Nephron progenitor cell (in vitro differentiated cells): ENCODE measurements at regions not wholly inside any gene's neighbourhood (a gene's known extent, or its start where the extent isn't known, plus 50 kb on each side); places are given as distances from the start of the nearest gene placed in this dataset.
A peak's percentile ranks its signal among the peaks of the same experiment; 100 is the strongest.

Source experiments
- DNase-seq: peaks from one replicate; pipeline ENCODE4 v3.0.0; 2021
- H3K27ac Mint-ChIP-seq: 2 replicates; pipeline ENCODE4 v1.8.0; 2021; ENCODE audit warnings: mild to moderate bottlenecking, moderate library complexity, mixed read lengths
- H3K27me3 Mint-ChIP-seq: 2 replicates; pipeline ENCODE4 v1.8.0; 2021; ENCODE audit warnings: mild to moderate bottlenecking, low read depth, mixed read lengths; ENCODE audit not compliant: poor library complexity
- H3K36me3 Mint-ChIP-seq: 2 replicates; pipeline ENCODE4 v1.8.0; 2021; ENCODE audit warnings: low read depth, mixed read lengths
- H3K4me1 Mint-ChIP-seq: 2 replicates; pipeline ENCODE4 v1.8.0; 2021; ENCODE audit warnings: mixed read lengths
- H3K4me3 Mint-ChIP-seq: 2 replicates; pipeline ENCODE4 v1.8.0; 2021; ENCODE audit warnings: mild to moderate bottlenecking, moderate library complexity, mixed read lengths
- H3K9me3 Mint-ChIP-seq: 2 replicates; pipeline ENCODE4 v1.8.0; 2021; ENCODE audit warnings: mild to moderate bottlenecking, moderate library complexity, mixed read lengths
- TF ChIP-seq, protein P1 (sequence below): fragments of 200-600 bp; sonication (generic); IDR thresholded peaks from 2 replicates; pipeline ENCODE4 v1.5.0; 2021; ENCODE audit warnings: antibody characterized with exemption

- no peak for DNase-seq
- Mint-ChIP-seq H3K9me3 (peaks cover 25% of the 10 kb centered on the region), H3K4me1 (peaks cover 4% of the 10 kb centered on the region), H3K36me3 (peaks cover 8% of the 10 kb centered on the region), H3K27me3 (no peaks in the 10 kb centered on the region), H3K4me3 (no peak overlapping the region), H3K27ac (no peak overlapping the region)
- TF ChIP-seq, protein P1, sequence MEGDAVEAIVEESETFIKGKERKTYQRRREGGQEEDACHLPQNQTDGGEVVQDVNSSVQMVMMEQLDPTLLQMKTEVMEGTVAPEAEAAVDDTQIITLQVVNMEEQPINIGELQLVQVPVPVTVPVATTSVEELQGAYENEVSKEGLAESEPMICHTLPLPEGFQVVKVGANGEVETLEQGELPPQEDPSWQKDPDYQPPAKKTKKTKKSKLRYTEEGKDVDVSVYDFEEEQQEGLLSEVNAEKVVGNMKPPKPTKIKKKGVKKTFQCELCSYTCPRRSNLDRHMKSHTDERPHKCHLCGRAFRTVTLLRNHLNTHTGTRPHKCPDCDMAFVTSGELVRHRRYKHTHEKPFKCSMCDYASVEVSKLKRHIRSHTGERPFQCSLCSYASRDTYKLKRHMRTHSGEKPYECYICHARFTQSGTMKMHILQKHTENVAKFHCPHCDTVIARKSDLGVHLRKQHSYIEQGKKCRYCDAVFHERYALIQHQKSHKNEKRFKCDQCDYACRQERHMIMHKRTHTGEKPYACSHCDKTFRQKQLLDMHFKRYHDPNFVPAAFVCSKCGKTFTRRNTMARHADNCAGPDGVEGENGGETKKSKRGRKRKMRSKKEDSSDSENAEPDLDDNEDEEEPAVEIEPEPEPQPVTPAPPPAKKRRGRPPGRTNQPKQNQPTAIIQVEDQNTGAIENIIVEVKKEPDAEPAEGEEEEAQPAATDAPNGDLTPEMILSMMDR, result no peak
Observed at GRCh38 chr18:69257861-69258458, 142.7 kb upstream of the DOK6 start.

DNA sequence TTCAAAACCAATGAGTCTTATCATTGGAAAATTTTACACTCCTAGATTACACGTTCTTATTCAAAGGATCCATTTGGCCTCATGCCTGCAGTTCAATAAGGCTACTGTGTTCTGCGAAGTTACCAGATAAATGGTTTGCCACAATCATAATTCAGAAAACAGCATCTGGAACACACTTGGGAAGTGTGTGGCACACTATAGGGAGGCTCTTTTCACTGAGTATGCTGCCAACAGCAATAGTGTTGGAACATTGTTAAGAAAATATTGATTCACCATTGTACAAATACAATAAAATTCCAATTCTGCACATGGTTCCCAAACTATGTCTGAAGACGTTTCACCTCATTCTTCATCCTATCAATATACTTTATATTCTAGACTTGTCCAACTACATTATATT is 141.4 kb upstream of the DOK6 start:
- H3K4me1 Mint-ChIP-seq, result peaks cover 4% of the 10 kb centered on the region
- no peak overlapping the region for H3K4me3 Mint-ChIP-seq
- H3K36me3 Mint-ChIP-seq, result peaks cover 7% of the 10 kb centered on the region
- H3K27ac Mint-ChIP-seq, result no peak overlapping the region
- H3K9me3 Mint-ChIP-seq, result peaks cover 20% of the 10 kb centered on the region
- no peaks in the 10 kb centered on the region for H3K27me3 Mint-ChIP-seq
- DNase-seq, result no peak
- TF ChIP-seq, protein P1, result no peak

GRCh38 chr18:69261406-69261805 is 139.3 kb upstream of the DOK6 start:
- Mint-ChIP-seq H3K36me3 (no peaks in the 10 kb centered on the region), H3K27me3 (no peaks in the 10 kb centered on the region), H3K4me3 (no peak overlapping the region), H3K9me3 (peaks cover 12% of the 10 kb centered on the region), H3K4me1 (peaks cover 4% of the 10 kb centered on the region), H3K27ac (peak overlapping the region; percentile 30)
- TF ChIP-seq, protein P1, result no peak
- no peak for DNase-seq

GRCh38 chr18:69265656-69266055 is 135.0 kb upstream of the DOK6 start:
- Mint-ChIP-seq H3K4me3 (no peak overlapping the region), H3K27me3 (no peaks in the 10 kb centered on the region), H3K4me1 (peaks cover 4% of the 10 kb centered on the region), H3K9me3 (peaks cover 26% of the 10 kb centered on the region), H3K27ac (peak overlapping the region; percentile 22), H3K36me3 (peaks cover 12% of the 10 kb centered on the region)
- TF ChIP-seq, protein P1, result no peak
- no peak for DNase-seq

DNA sequence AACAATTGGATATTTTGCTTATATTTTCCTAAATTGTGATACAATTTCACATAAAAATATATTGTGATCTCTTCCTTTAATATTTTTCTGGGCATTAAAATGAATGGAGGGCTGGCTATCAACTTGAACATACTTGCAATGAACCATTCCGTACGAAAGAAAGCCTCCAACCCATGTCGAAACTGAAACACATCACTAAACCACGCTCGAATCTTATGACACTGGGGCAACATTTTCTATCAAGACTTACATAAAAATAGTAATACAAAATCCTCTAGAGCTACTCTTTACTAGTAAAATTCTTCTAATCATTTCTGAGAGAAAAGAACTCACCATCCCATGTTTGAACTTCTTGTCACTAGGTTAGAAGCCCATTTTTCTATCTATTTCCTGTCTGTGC is 132.8 kb upstream of the DOK6 start:
- peaks cover 21% of the 10 kb centered on the region for H3K9me3 Mint-ChIP-seq
- H3K4me3 Mint-ChIP-seq, result no peak overlapping the region
- no peak for DNase-seq
- TF ChIP-seq, protein P1, result no peak
- H3K27ac Mint-ChIP-seq, result no peak overlapping the region
- H3K27me3 Mint-ChIP-seq, result no peaks in the 10 kb centered on the region
- H3K36me3 Mint-ChIP-seq, result peaks cover 12% of the 10 kb centered on the region
- H3K4me1 Mint-ChIP-seq, result no peaks in the 10 kb centered on the region

DNA sequence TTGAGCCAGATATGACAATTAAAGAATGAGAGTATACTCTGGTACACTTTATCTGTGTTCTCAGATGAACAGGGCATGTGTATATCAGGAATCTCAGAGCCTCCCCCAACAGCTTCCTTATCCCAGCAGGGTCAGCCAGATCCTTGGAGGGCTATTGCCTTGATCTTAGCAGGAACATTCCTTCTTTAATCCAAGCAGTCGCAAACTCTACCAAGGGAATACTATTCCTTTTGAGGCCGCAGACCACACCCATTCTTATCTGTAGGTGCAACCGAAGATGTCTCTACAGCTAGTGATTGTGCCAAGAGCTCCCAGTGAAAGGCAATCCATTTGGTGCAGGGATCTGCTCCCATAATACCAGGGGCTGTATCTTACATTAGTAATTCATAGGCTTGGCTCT is 118.3 kb upstream of the DOK6 start:
- no peak overlapping the region for H3K27ac Mint-ChIP-seq
- H3K9me3 Mint-ChIP-seq, result no peaks in the 10 kb centered on the region
- no peaks in the 10 kb centered on the region for H3K4me1 Mint-ChIP-seq
- TF ChIP-seq, protein P1, result no peak
- H3K27me3 Mint-ChIP-seq, result peaks cover 3% of the 10 kb centered on the region
- no peak for DNase-seq
- no peaks in the 10 kb centered on the region for H3K36me3 Mint-ChIP-seq
- no peak overlapping the region for H3K4me3 Mint-ChIP-seq
